HL-60 (cell line): ENCODE measurements at regions not wholly inside any gene's neighbourhood (a gene's known extent, or its start where the extent isn't known, plus 50 kb on each side); places are given as distances from the start of the nearest gene placed in this dataset.

Source experiments
- DNase-seq, 2 experiments: peaks; one replicate each; pipeline ENCODE4 v3.0.0-alpha.2; 2010 to 2020; ENCODE audit warnings: low read depth in 1 of 2, low spot score in 1 of 2
- H3K27ac ChIP-seq: fragments of 250-450 bp; sonication (Bioruptor Pico); replicated peaks from 2 replicates; pipeline ENCODE4 v1.5.1; 2020; ENCODE audit warnings: mild to moderate bottlenecking, moderate library complexity
- H3K27me3 ChIP-seq: fragments of 250-450 bp; sonication (Bioruptor Pico); 2 replicates; pipeline ENCODE4 v1.5.1; 2021; ENCODE audit warnings: mild to moderate bottlenecking, moderate library complexity; ENCODE audit not compliant: insufficient read depth, poor library complexity, severe bottlenecking
- H3K4me3 ChIP-seq: replicated peaks from 2 replicates; pipeline ENCODE4 v1.5.1; 2011; ENCODE audit warnings: mild to moderate bottlenecking, control low read depth, low read length; ENCODE audit not compliant: insufficient read depth
- CTCF ChIP-seq: IDR thresholded peaks from one replicate; pipeline ENCODE4 v1.5.1; 2011; ENCODE audit warnings: low read length, control low read depth, inconsistent platforms; ENCODE audit not compliant: insufficient read depth
- GABPA ChIP-seq: IDR thresholded peaks from 2 replicates; pipeline ENCODE4 v1.6.1; 2012; ENCODE audit warnings: low read depth
- POLR2AphosphoS5 ChIP-seq: IDR thresholded peaks from 2 replicates; pipeline ENCODE4 v1.6.1; 2012; ENCODE audit warnings: low read depth
- REST ChIP-seq: IDR thresholded peaks from 2 replicates; pipeline ENCODE4 v1.6.1; 2012; ENCODE audit warnings: low read depth; ENCODE audit not compliant: insufficient replicate concordance
- SPI1 ChIP-seq: IDR thresholded peaks from 2 replicates; pipeline ENCODE4 v1.6.1; 2012; ENCODE audit warnings: low read depth, mild to moderate bottlenecking, borderline replicate concordance

GRCh38 chr3:6177417-6177816 is 683.5 kb upstream of the GRM7 start:
- no peak overlapping the region for H3K4me3 ChIP-seq
- TF ChIP-seq GABPA (no peak), SPI1 (no peak)
- H3K27ac ChIP-seq: no peak overlapping the region
- no peak for DNase-seq
- H3K27me3 ChIP-seq: no peaks in the 10 kb centered on the region

- no peak overlapping the region for H3K4me3 ChIP-seq
- TF ChIP-seq CTCF (no peak), SPI1 (no peak), GABPA (no peak), REST (no peak), POLR2AphosphoS5 (no peak)
- no peak overlapping the region for H3K27ac ChIP-seq
- no peaks in the 10 kb centered on the region for H3K27me3 ChIP-seq
- no peak for DNase-seq
These were observed 681.2 kb upstream of the GRM7 start for GRCh38 chr3:6179761-6180160.

GRCh38 chr3:6180171-6180570 is 680.7 kb upstream of the GRM7 start:
- no peak for TF ChIP-seq POLR2AphosphoS5
- TF ChIP-seq CTCF: no peak
- TF ChIP-seq GABPA: no peak
- TF ChIP-seq SPI1: no peak
- no peak for TF ChIP-seq REST
- no peaks in the 10 kb centered on the region for H3K27me3 ChIP-seq
- no peak overlapping the region for H3K27ac ChIP-seq
- no peak for DNase-seq
- no peak overlapping the region for H3K4me3 ChIP-seq

- no peak for TF ChIP-seq REST
- no peak for TF ChIP-seq GABPA
- no peak for TF ChIP-seq SPI1
- no peak for TF ChIP-seq POLR2AphosphoS5
- no peak for TF ChIP-seq CTCF
- DNase-seq: no peak
- H3K27me3 ChIP-seq: no peaks in the 10 kb centered on the region
- H3K27ac ChIP-seq: no peak overlapping the region
- H3K4me3 ChIP-seq: no peak overlapping the region
These were observed 678.4 kb upstream of the GRM7 start for GRCh38 chr3:6182476-6182875.
